GM12891 (cell line): ENCODE measurements at regions not wholly inside any gene's neighbourhood (a gene's known extent, or its start where the extent isn't known, plus 50 kb on each side); places are given as distances from the start of the nearest gene placed in this dataset.

ENCODE experiments used
- DNase-seq: peaks from one replicate; pipeline ENCODE4 v3.0.0; 2011; ENCODE audit warnings: low spot score; ENCODE audit not compliant: insufficient read length
- FAIRE-seq: peaks from 2 replicates; lab custom pipeline; 2011; peaks lifted over from hg19 to GRCh38; lab: Jason Lieb, UNC
- PAX5 ChIP-seq: IDR thresholded peaks from 2 replicates; pipeline ENCODE4 v1.6.1; 2011; ENCODE audit warnings: low read length, moderate library complexity, mild to moderate bottlenecking; ENCODE audit not compliant: insufficient read depth, severe bottlenecking
- POLR2A ChIP-seq: IDR thresholded peaks from 2 replicates; pipeline ENCODE4 v1.6.1; 2011; ENCODE audit warnings: low read depth, low read length, control low read depth
- POLR2AphosphoS5 ChIP-seq: IDR thresholded peaks from 2 replicates; pipeline ENCODE4 v1.6.1; 2011; ENCODE audit warnings: low read depth, low read length, control low read depth
- POU2F2 ChIP-seq: IDR thresholded peaks from 2 replicates; pipeline ENCODE4 v1.6.1; 2011; ENCODE audit warnings: low read depth, mild to moderate bottlenecking, control low read depth, low read length, moderate library complexity
- SPI1 ChIP-seq: IDR thresholded peaks from 2 replicates; pipeline ENCODE4 v1.6.1; 2011; ENCODE audit warnings: low read depth, low read length, control low read depth
- TAF1 ChIP-seq: IDR thresholded peaks from 2 replicates; pipeline ENCODE4 v1.6.1; 2011; ENCODE audit warnings: low read depth, low read length, control low read depth

DNA sequence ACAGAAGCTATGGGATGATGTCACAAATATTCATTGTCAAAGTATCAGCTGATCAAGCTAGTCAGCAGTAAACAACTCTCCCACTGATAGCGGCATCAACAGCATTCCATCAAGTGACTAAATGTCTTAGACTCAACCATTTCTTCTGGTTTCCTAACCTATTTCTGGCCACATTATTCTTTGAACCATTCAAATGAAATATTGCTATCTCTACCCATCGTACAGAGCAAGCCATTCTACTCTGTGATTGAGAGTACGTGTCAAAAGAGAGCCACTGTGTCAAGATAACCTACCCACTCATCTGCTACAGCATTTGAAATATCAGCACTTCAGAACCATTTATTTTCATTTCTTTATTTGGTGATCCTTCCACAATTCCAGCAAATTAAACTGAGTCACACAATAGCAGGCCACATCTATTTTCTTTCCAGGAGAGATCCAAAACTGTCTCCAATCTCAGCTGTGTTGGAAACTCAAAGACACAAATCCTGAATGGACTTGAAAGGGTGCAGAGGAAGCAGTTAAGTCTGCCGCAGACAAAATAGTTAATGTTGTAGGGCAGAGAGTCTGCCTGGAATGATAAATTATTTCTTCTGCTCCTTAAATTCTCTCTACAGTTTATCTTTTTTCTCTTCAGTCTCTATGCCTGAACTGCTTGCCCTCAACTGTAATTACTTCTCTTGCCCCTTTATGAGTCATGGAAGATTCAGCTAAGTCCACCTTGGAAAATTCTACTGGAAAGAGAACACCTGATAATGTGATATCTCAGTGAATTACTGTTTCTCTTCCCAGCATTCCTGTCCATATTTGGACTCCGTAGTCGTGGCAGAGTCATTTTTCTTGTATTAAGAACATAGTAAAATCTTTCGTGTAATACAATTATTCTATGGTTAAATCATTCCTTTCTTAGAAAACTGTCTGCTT lies 364.8 kb downstream of the PDGFC start:
- FAIRE-seq, result no peak

DNA sequence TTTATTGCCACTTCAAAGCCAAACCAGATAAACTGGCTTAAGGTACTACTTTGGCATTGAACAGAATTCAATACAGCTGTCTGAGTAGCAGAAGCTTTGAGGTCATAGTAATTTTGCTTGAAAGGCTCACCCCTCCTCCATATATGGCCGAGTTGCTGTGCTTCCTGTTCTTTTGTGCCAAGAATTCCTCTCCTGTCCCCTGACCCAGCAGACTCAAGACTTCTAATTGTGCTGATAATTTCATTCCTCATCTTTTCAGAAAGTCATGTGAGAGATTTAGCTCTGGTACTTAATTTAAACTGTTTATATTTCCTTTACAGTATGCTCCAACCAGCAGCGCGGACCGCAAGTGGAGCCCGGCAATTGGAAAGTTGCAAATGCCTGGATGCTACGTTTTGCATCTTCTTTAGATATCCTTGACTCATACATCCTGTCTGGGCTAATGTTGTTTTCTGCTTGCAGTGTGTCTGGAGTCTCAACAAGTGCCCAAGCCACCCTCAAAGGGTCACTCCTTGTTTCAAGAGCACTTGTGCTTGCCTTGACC lies 373.4 kb downstream of the PDGFC start:
- TF ChIP-seq TAF1 (no peak), SPI1 (no peak), POU2F2 (no peak), POLR2A (no peak), PAX5 (no peak), POLR2AphosphoS5 (no peak)
- FAIRE-seq (no peak), DNase-seq (no peak)

More for the DNA sequence above, 364.8 kb downstream of the PDGFC start:
- no peak for DNase-seq
- TF ChIP-seq POLR2AphosphoS5 (no peak), SPI1 (no peak), POU2F2 (no peak), TAF1 (no peak), POLR2A (no peak), PAX5 (no peak)

DNA sequence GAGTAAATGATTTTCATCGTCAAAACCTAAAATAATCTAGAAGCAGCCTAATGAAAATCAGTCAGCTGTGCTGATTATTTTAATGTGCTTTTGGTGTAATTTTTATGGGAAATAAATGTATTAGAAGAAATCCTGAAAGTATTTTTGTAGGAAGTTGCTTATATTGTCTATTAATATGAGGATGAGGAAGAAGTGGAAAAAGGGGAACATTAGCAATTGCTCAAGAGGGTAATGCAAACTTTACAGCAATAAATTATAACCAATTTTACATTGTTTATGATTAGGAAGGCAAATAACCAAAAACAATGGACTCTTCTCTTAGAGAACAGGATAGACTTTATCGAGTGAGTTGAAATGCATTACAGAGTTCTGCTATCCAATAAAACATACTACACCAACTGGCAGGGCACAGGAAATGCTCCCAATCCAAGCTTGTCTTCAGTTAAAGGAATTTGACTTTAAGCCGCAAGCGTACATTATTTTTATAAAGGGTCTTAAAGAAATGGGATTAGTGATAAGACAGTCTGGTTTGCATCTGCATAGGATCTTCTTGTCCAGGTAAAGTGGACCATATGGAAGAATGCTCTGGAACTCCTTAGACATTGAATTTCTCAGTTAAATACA lies 374.8 kb downstream of the PDGFC start:
- TF ChIP-seq POLR2A (no peak), POU2F2 (no peak), PAX5 (no peak), SPI1 (no peak), TAF1 (no peak), POLR2AphosphoS5 (no peak)
- FAIRE-seq, result no peak
- DNase-seq, result no peak

DNA sequence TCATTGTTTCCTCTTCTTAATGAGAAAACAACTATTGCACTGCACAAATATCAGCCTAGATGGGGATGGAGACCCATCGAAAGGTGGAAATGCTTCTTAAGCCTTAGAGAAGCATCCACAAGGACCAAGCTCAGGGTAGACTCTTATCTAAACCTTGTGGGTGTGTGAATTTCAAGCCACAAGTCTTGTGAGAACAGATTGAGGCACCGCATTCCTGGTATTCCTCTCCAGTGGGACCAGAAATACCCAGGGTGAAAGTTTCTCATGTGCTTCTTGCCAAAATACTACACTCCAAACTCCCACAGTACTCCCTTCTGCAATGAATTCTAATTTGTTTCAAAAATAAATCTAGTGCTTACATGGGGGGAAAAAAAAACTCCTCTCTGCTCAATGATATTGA lies 375.6 kb downstream of the PDGFC start:
- FAIRE-seq (no peak), DNase-seq (no peak)
- no peak for TF ChIP-seq POLR2A
- no peak for TF ChIP-seq POLR2AphosphoS5
- no peak for TF ChIP-seq TAF1
- TF ChIP-seq POU2F2, result no peak
- TF ChIP-seq PAX5, result no peak
- TF ChIP-seq SPI1, result no peak

DNA sequence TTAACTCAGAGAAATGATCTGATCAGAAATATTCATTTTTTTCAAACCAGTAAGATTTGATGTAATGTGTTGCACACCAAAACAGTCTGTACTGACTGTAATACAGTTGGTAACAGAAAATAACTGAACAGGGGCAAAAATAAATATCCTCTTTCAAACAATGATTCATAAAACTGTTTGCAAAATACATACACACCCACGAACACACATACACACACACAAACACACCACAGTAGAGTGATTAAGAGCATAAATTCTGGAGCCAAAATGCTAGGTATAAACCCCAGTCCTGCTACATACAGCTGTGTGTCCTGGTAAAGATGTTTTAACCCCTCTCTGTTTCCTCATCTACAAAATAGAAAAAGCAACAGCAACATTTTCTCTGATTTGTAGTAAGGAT lies 376.6 kb downstream of the PDGFC start:
- DNase-seq, result no peak
- FAIRE-seq, result no peak
- TF ChIP-seq TAF1 (no peak), SPI1 (no peak), POLR2AphosphoS5 (no peak)

DNA sequence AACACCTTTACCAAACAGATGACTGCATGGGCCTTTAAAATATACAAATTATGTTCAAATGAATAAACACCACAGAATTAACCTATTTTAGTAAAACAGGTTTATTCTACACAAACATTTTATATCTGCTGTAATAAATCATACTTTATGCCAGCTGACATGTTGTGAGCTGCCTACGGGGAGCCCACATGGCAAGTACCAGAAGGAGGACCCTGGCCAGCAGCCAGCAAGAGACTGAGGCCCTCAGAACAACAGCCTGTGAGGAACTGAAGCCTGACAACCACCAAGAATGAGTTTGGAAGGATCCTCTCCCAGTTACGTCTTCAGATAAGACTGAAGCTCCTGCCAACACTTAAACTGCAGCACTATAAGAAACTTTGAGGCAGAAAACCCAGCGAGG lies 377.0 kb downstream of the PDGFC start:
- FAIRE-seq, result no peak
- no peak for DNase-seq
- no peak for TF ChIP-seq POLR2AphosphoS5

DNA sequence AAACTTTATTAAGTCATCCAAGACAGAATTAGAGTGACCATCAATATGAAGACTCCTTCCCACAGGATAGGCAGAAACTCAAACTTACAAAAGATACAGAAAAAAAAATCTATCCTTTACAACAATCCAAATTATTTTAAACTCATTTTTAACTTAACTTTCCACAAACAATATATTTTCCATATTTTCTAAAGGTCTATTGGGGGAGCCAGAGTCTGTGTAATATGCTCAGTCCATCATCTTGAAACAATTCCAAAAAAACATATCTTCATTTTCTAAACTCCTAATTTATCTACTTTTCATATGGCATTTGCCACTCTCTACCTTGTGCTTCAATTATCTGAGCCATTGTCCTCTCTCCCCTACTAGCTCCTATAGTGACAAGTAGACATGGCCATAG lies 378.1 kb downstream of the PDGFC start:
- FAIRE-seq (no peak), DNase-seq (no peak)
- TF ChIP-seq POLR2AphosphoS5 (no peak), POU2F2 (no peak), POLR2A (no peak), PAX5 (no peak), TAF1 (no peak), SPI1 (no peak)

DNA sequence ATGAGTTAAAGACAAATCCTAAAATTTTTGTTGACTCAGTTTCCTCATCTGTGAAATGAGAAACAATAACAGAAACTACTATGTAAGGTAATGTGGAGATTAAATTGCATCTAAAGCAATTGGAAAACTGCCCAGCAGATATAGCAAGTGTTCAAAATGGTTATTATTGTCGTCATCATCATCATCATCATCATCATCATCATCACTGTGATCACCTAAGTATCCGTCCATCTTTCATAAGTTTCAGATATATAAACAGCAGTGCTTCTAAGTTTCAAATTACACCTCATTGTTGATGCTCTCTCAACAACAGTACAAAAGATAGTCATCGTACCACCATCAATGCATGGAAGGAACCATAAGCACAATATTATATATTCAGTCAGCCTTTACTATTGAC lies 379.9 kb downstream of the PDGFC start:
- DNase-seq, result no peak
- FAIRE-seq, result no peak
- TF ChIP-seq POU2F2 (no peak), TAF1 (no peak), SPI1 (no peak), POLR2AphosphoS5 (no peak), PAX5 (no peak), POLR2A (no peak)

DNA sequence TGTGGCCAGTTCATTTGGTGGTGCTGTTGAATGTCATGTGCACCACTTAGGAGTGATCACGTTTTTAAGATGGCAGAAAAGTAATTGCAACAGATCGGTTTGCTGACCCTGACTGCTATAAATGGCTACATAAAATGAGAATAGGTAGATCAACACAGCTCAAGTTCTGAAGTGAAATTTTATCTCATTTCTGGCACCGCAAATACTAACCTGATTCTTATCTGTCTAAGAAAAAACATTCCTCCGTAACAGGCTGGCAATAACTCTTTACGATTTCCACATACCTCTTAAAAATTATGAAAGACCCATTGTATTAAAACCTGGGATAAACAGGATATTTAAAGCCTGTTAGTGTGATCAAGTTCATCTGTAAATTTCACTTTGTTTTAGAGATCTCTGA lies 387.5 kb downstream of the PDGFC start:
- DNase-seq (no peak), FAIRE-seq (no peak)
- TF ChIP-seq PAX5 (no peak), POU2F2 (no peak), POLR2A (no peak), TAF1 (no peak), POLR2AphosphoS5 (no peak), SPI1 (no peak)
